B cell (primary cell): ENCODE measurements at regions not wholly inside any gene's neighbourhood (a gene's known extent, or its start where the extent isn't known, plus 50 kb on each side); places are given as distances from the start of the nearest gene placed in this dataset.

ENCODE experiments used
- ATAC-seq: fragments of 200-7000 bp; cut with Tn5 transposase; one replicate; pipeline ENCODE4 v1.10.0; 2021; ENCODE audit warnings: low read depth, mild to moderate bottlenecking, moderate number of reproducible peaks, moderate library complexity
- CTCF ChIA-PET: fragments of 350-600 bp; sonication (Branson Sonifier 250); formaldehyde crosslinking; loops from one replicate; lab custom pipeline; 2021; ENCODE audit warnings: antibody characterized with exemption, inconsistent platforms; lab: Charles Lee
- POLR2A ChIA-PET: fragments of 350-600 bp; sonication (Branson Sonifier 250); formaldehyde crosslinking; loops from one replicate; lab custom pipeline; 2021; ENCODE audit warnings: antibody characterized with exemption; lab: Charles Lee
- DNase-seq: peaks from one replicate; pipeline ENCODE4 v3.0.0; 2013
- H2AFZ ChIP-seq: 2 replicates; pipeline ENCODE4 v1.6.1; 2012; ENCODE audit warnings: mild to moderate bottlenecking, low read depth, low read length; ENCODE audit not compliant: insufficient read depth, poor library complexity, severe bottlenecking
- H3K27ac ChIP-seq, 2 donors: 1 replicate in 1 of 2; 2 replicates in 1 of 2; pipeline ENCODE4 v1.5.1; 2012 to 2013; ENCODE audit warnings: low read length in 2 of 2, mild to moderate bottlenecking in 2 of 2, moderate library complexity in 1 of 2
- H3K27me3 ChIP-seq, 4 experiments: fragments of 200-600 bp in 1 of 4; sonication (generic) in 1 of 4; replicated peaks in 1 of 4; 1 replicate in 2 of 4; 2 replicates in 2 of 4; pipeline versions ENCODE4 v1.6.1 to v1.7.0; 2013 to 2016; ENCODE audit warnings: low read length in 3 of 4, mild to moderate bottlenecking in 2 of 4, mixed read lengths in 1 of 4, moderate library complexity in 1 of 4; ENCODE audit not compliant: insufficient read depth in 4 of 4, control insufficient read depth in 3 of 4; ENCODE audit errors: control extremely low read depth in 1 of 4
- H3K36me3 ChIP-seq, 2 experiments: replicated peaks in 1 of 2; 1 replicate in 1 of 2; 2 replicates in 1 of 2; pipeline versions ENCODE4 v1.6.1 to v1.7.1; 2013; ENCODE audit warnings: low read length in 1 of 2; ENCODE audit not compliant: insufficient read depth in 2 of 2, control insufficient read depth in 1 of 2; ENCODE audit errors: control extremely low read depth in 1 of 2, extremely low read depth in 1 of 2
- H3K4me1 ChIP-seq, 2 donors: fragments of 200-600 bp in 1 of 2; sonication (generic) in 1 of 2; 1 replicate in 1 of 2; 2 replicates in 1 of 2; pipeline versions ENCODE4 v1.5.1 to v1.6.1; 2013 to 2017; ENCODE audit warnings: low read length in 2 of 2; ENCODE audit not compliant: control insufficient read depth in 2 of 2, insufficient read depth in 2 of 2
- H3K4me2 ChIP-seq: replicated peaks from 2 replicates; pipeline ENCODE3; 2012; ENCODE audit warnings: mild to moderate bottlenecking, low read depth, low read length; ENCODE audit not compliant: poor library complexity, severe bottlenecking
- H3K4me3 ChIP-seq, 5 experiments: fragments of 200-600 bp in 1 of 5; sonication (generic) in 1 of 5; 1 replicate in 3 of 5; 2 replicates in 2 of 5; pipeline versions ENCODE4 v1.5.1 to v1.7.0; 2011 to 2016; ENCODE audit warnings: low read length in 4 of 5, mild to moderate bottlenecking in 4 of 5, low read depth in 2 of 5, control low read depth in 1 of 5, moderate library complexity in 1 of 5; ENCODE audit not compliant: insufficient read depth in 1 of 5; ENCODE audit errors: control extremely low read depth in 1 of 5, extremely low read depth in 1 of 5
- H3K79me2 ChIP-seq: fragments of 200-600 bp; sonication (generic); one replicate; pipeline ENCODE4 v1.6.0; 2016; ENCODE audit warnings: low read length; ENCODE audit not compliant: control insufficient read depth, insufficient read depth
- H3K9ac ChIP-seq: fragments of 200-600 bp; sonication (generic); 2 replicates; pipeline ENCODE4 v1.6.1; 2017; ENCODE audit warnings: mild to moderate bottlenecking, low read length, moderate library complexity
- H3K9me3 ChIP-seq, 3 donors: one replicate each; pipeline versions ENCODE4 v1.6.1 to v1.7.1; 2013; ENCODE audit warnings: low read length in 2 of 3; ENCODE audit not compliant: control insufficient read depth in 2 of 3, insufficient read depth in 1 of 3; ENCODE audit errors: control extremely low read depth in 1 of 3
- H4K20me1 ChIP-seq: 2 replicates; pipeline ENCODE4 v1.6.0; 2012; ENCODE audit warnings: mild to moderate bottlenecking, low read length; ENCODE audit not compliant: insufficient read depth, control insufficient read depth, poor library complexity, severe bottlenecking
- H3K27ac Mint-ChIP-seq: one replicate; pipeline ENCODE4 v1.8.0; 2021; ENCODE audit warnings: mixed read lengths
- H3K27me3 Mint-ChIP-seq: one replicate; pipeline ENCODE4 v1.8.0; 2021; ENCODE audit warnings: mixed read lengths
- H3K4me1 Mint-ChIP-seq: one replicate; pipeline ENCODE4 v1.8.0; 2021; ENCODE audit warnings: mixed read lengths
- H3K4me3 Mint-ChIP-seq: one replicate; pipeline ENCODE4 v1.8.0; 2021; ENCODE audit warnings: mixed read lengths
- H3K9me3 Mint-ChIP-seq: one replicate; pipeline ENCODE4 v1.8.0; 2022; ENCODE audit warnings: mixed read lengths; ENCODE audit not compliant: insufficient read depth
- CTCF ChIP-seq: fragments of 200-600 bp; IDR thresholded peaks from one replicate; pipeline ENCODE4 v1.8.0; 2022; ENCODE audit warnings: antibody characterized with exemption, mild to moderate bottlenecking
- EZH2 ChIP-seq: IDR thresholded peaks from 2 replicates; pipeline ENCODE4 v1.6.1; 2012; ENCODE audit warnings: borderline replicate concordance, low read depth, mild to moderate bottlenecking, moderate library complexity, low read length; ENCODE audit not compliant: insufficient read depth, poor library complexity, severe bottlenecking
- WGBS: methylation state at CpG from one replicate; pipeline ENCODE4 v1.1.5; 2013; ENCODE audit warnings: missing lambda C conversion rate; ENCODE audit not compliant: insufficient coverage; 5-methylcytosine and 5-hydroxymethylcytosine counted together
- intact Hi-C: fragments of 100-400 bp; cut with micrococcal nuclease; formaldehyde crosslinking; loops from one replicate; pipeline ENCODE4 v1.10.0; 2022

- no CpG with 5 or more reads among the region's 3 CpGs for WGBS
- H3K9ac ChIP-seq = no peak overlapping the region
- H3K27me3 ChIP-seq = no peaks in the 10 kb centered on the region
- Mint-ChIP-seq H3K27me3 (no peaks in the 10 kb centered on the region), H3K4me3 (no peak overlapping the region), H3K27ac (no peak overlapping the region), H3K4me1 (no peaks in the 10 kb centered on the region), H3K9me3 (no peaks in the 10 kb centered on the region)
- peaks cover 0 to 4% (median 0%) of the 10 kb centered on the region in 3 donors for H3K9me3 ChIP-seq
- TF ChIP-seq EZH2 (no peak), CTCF (no peak)
- no peak overlapping the region for H3K27ac ChIP-seq
- ATAC-seq = no peak
- intact Hi-C loops = no loop called here
- H3K4me3 ChIP-seq = no peak overlapping the region
- no peaks in the 10 kb centered on the region for H3K36me3 ChIP-seq
- CTCF ChIA-PET = no interaction called here
- no peak for DNase-seq
- no peak overlapping the region for H2AFZ ChIP-seq
- H3K4me2 ChIP-seq = no peak overlapping the region
- POLR2A ChIA-PET = no interaction called here
- no peaks in the 10 kb centered on the region for H4K20me1 ChIP-seq
- no peaks in the 10 kb centered on the region for H3K79me2 ChIP-seq
- no peaks in the 10 kb centered on the region for H3K4me1 ChIP-seq
These were observed 409.9 kb upstream of the C1orf87 start for GRCh38 chr1:60483509-60483908.

GRCh38 chr1:60470246-60470645 is 396.7 kb upstream of the C1orf87 start:
- no peaks in the 10 kb centered on the region for H3K36me3 ChIP-seq
- no peak overlapping the region for H3K27ac ChIP-seq
- ATAC-seq (no peak), DNase-seq (no peak)
- H3K4me3 ChIP-seq = no peak overlapping the region
- no peak overlapping the region for H2AFZ ChIP-seq
- H3K4me2 ChIP-seq = no peak overlapping the region
- TF ChIP-seq EZH2 = no peak
- TF ChIP-seq CTCF = no peak
- no CpG with 5 or more reads among the region's 1 CpG for WGBS
- no peaks in the 10 kb centered on the region for H3K27me3 ChIP-seq
- H3K9me3 ChIP-seq = no peaks in the 10 kb centered on the region
- Mint-ChIP-seq H3K9me3 (peaks cover 2% of the 10 kb centered on the region), H3K27me3 (no peaks in the 10 kb centered on the region), H3K4me3 (no peak overlapping the region), H3K4me1 (no peaks in the 10 kb centered on the region), H3K27ac (no peak overlapping the region)
- H3K79me2 ChIP-seq = no peaks in the 10 kb centered on the region
- ChIA-PET POLR2A (no interaction called here), CTCF (no interaction called here)
- no peaks in the 10 kb centered on the region for H3K4me1 ChIP-seq
- intact Hi-C loops = no loop called here
- no peak overlapping the region for H3K9ac ChIP-seq
- H4K20me1 ChIP-seq = no peaks in the 10 kb centered on the region
